Lower lobe of right lung (tissue), 2 donors: ENCODE measurements at regions not wholly inside any gene's neighbourhood (a gene's known extent, or its start where the extent isn't known, plus 50 kb on each side); places are given as distances from the start of the nearest gene placed in this dataset.

Source experiments
- ATAC-seq, 2 donors: fragments of 200-7000 bp; cut with Tn5 transposase; one replicate each; pipeline ENCODE4 v1.9.1; 2020 to 2022; ENCODE audit warnings: mild to moderate bottlenecking in 2 of 2, moderate library complexity in 2 of 2
- DNase-seq: peaks from one replicate; pipeline ENCODE4 v3.0.0-alpha.2; 2020
- H3K27ac ChIP-seq: fragments of 200-600 bp; one replicate; pipeline ENCODE4 v1.8.0; 2022
- H3K27me3 ChIP-seq: fragments of 200-600 bp; one replicate; pipeline ENCODE4 v1.8.0; 2022; ENCODE audit warnings: low read depth
- H3K36me3 ChIP-seq: fragments of 200-600 bp; one replicate; pipeline ENCODE4 v1.8.0; 2022; ENCODE audit warnings: mild to moderate bottlenecking
- H3K4me1 ChIP-seq: fragments of 200-600 bp; one replicate; pipeline ENCODE4 v1.8.0; 2022
- H3K4me3 ChIP-seq: fragments of 200-600 bp; one replicate; pipeline ENCODE4 v1.8.0; 2022; ENCODE audit warnings: mild to moderate bottlenecking
- H3K9me3 ChIP-seq: fragments of 200-600 bp; one replicate; pipeline ENCODE4 v1.8.0; 2022
- CTCF ChIP-seq: fragments of 200-600 bp; IDR thresholded peaks from one replicate; pipeline ENCODE4 v1.8.0; 2022; ENCODE audit warnings: antibody characterized with exemption, mild to moderate bottlenecking
- intact Hi-C: fragments of 100-400 bp; cut with DNase I; formaldehyde crosslinking; loops from one replicate; pipeline ENCODE4 v1.11.0; 2022
- donor health status: DM: no; HTN: yes; CAD: no; lungs with severe emphysema.

GRCh38 chr6:81682858-81683620, 69.4 kb downstream of the TENT5A start:
- intact Hi-C loops = no loop called here
- Histone ChIP-seq H3K4me1 (no peaks in the 10 kb centered on the region), H3K4me3 (no peak overlapping the region), H3K36me3 (no peaks in the 10 kb centered on the region), H3K27me3 (no peaks in the 10 kb centered on the region), H3K9me3 (no peaks in the 10 kb centered on the region), H3K27ac (no peak overlapping the region)
- ATAC-seq (no peak), DNase-seq (no peak)
- TF ChIP-seq CTCF = no peak

GRCh38 chr6:81682235-81682795, 70.2 kb downstream of the TENT5A start:
- no peaks in the 10 kb centered on the region for H3K4me1 ChIP-seq
- no peaks in the 10 kb centered on the region for H3K27me3 ChIP-seq
- no peak overlapping the region for H3K27ac ChIP-seq
- TF ChIP-seq CTCF = no peak
- no peak overlapping the region for H3K4me3 ChIP-seq
- intact Hi-C loops = no loop called here
- ATAC-seq = no peak
- no peaks in the 10 kb centered on the region for H3K9me3 ChIP-seq
- H3K36me3 ChIP-seq = no peaks in the 10 kb centered on the region
- DNase-seq = no peak

GRCh38 chr6:81669445-81669844, 83.0 kb downstream of the TENT5A start:
- intact Hi-C loops = no loop called here
- Histone ChIP-seq H3K36me3 (no peaks in the 10 kb centered on the region), H3K27ac (no peak overlapping the region), H3K4me3 (no peak overlapping the region), H3K27me3 (no peaks in the 10 kb centered on the region), H3K4me1 (no peaks in the 10 kb centered on the region), H3K9me3 (no peaks in the 10 kb centered on the region)
- DNase-seq (no peak), ATAC-seq (no peak)
- TF ChIP-seq CTCF = no peak

GRCh38 chr6:81668615-81669047, 83.8 kb downstream of the TENT5A start:
- intact Hi-C loops = no loop called here
- TF ChIP-seq CTCF = no peak
- DNase-seq (no peak), ATAC-seq (no peak)
- H3K36me3 ChIP-seq = no peaks in the 10 kb centered on the region
- no peaks in the 10 kb centered on the region for H3K27me3 ChIP-seq
- no peaks in the 10 kb centered on the region for H3K4me1 ChIP-seq
- no peak overlapping the region for H3K4me3 ChIP-seq
- no peaks in the 10 kb centered on the region for H3K9me3 ChIP-seq
- H3K27ac ChIP-seq = no peak overlapping the region

- no peaks in the 10 kb centered on the region for H3K4me1 ChIP-seq
- ATAC-seq (no peak), DNase-seq (no peak)
- H3K4me3 ChIP-seq = no peak overlapping the region
- intact Hi-C loops = no loop called here
- TF ChIP-seq CTCF = no peak
- H3K9me3 ChIP-seq = no peaks in the 10 kb centered on the region
- no peaks in the 10 kb centered on the region for H3K27me3 ChIP-seq
- no peaks in the 10 kb centered on the region for H3K36me3 ChIP-seq
- H3K27ac ChIP-seq = no peak overlapping the region
These were observed 86.0 kb downstream of the TENT5A start for GRCh38 chr6:81666481-81666880.
